Lower leg skin (tissue), 4 donors: ENCODE measurements at regions not wholly inside any gene's neighbourhood (a gene's known extent, or its start where the extent isn't known, plus 50 kb on each side); places are given as distances from the start of the nearest gene placed in this dataset.

ENCODE experiments used
- DNase-seq, 2 donors: peaks; one replicate each; pipeline ENCODE4 v3.0.0-alpha.2; 2019; ENCODE audit warnings: low spot score in 2 of 2
- H3K4me3 ChIP-seq: fragments of 200-600 bp; sonication (generic); 2 replicates; pipeline ENCODE4 v1.5.1; 2017; ENCODE audit warnings: mild to moderate bottlenecking, low read depth; ENCODE audit not compliant: poor library complexity, severe bottlenecking
- CTCF ChIP-seq, 3 donors: fragments of 450-650 bp; IDR thresholded peaks; one replicate each; pipeline ENCODE4 v1.5.1; 2016; ENCODE audit warnings: antibody characterized with exemption in 3 of 3, mild to moderate bottlenecking in 3 of 3, moderate library complexity in 2 of 3
- POLR2A ChIP-seq, 2 donors: fragments of 450-650 bp; IDR thresholded peaks; one replicate each; pipeline ENCODE4 v1.6.1; 2016 to 2017; ENCODE audit warnings: antibody characterized with exemption in 2 of 2, mild to moderate bottlenecking in 1 of 2, moderate library complexity in 1 of 2
- WGBS, 2 donors: methylation state at CpG; one replicate each; pipeline ENCODE4 v1.1.5; 2018; 5-methylcytosine and 5-hydroxymethylcytosine counted together
- intact Hi-C: fragments of 100-400 bp; cut with DNase I; formaldehyde crosslinking; loops from one replicate; pipeline ENCODE4 v1.15.0; 2023; ENCODE audit warnings: low total_unique reads

- 84 to 90% methylated on average over 6 of the region's 6 CpGs for WGBS, 2 donors
- DNase-seq = no peak
- no peak overlapping the region for H3K4me3 ChIP-seq
- intact Hi-C loops = no loop called here
- TF ChIP-seq POLR2A (IDR thresholded peaks at IDR 0.05) = no peak
- no peak for TF ChIP-seq CTCF (IDR thresholded peaks at IDR 0.05)
Measured at GRCh38 chr2:59900728-59901452, 652.6 kb downstream of the BCL11A start.

- intact Hi-C loops = no loop called here
- TF ChIP-seq CTCF (IDR thresholded peaks at IDR 0.05) (no peak), POLR2A (IDR thresholded peaks at IDR 0.05) (no peak)
- DNase-seq = no peak
- 81 to 86% methylated on average over 3 of the region's 3 CpGs for WGBS, 2 donors
- H3K4me3 ChIP-seq = no peak overlapping the region
Measured at GRCh38 chr2:59899692-59900091, 653.8 kb downstream of the BCL11A start.

- intact Hi-C loops = no loop called here
- TF ChIP-seq CTCF (IDR thresholded peaks at IDR 0.05) (no peak), POLR2A (IDR thresholded peaks at IDR 0.05) (no peak)
- no peak for DNase-seq
- WGBS, 2 donors = 56 to 63% methylated on average over 3 of the region's 3 CpGs
- no peak overlapping the region for H3K4me3 ChIP-seq
Measured at GRCh38 chr2:59896499-59897245, 656.8 kb downstream of the BCL11A start.

- TF ChIP-seq POLR2A (IDR thresholded peaks at IDR 0.05) (no peak), CTCF (IDR thresholded peaks at IDR 0.05) (no peak)
- no peak overlapping the region for H3K4me3 ChIP-seq
- no peak for DNase-seq
- WGBS, 2 donors = 70 to 77% methylated on average over 2 of the region's 2 CpGs
- intact Hi-C loops = no loop called here
Measured at GRCh38 chr2:59893612-59894011, 659.8 kb downstream of the BCL11A start.

- WGBS, 2 donors = 83 to 84% methylated on average over 5 of the region's 5 CpGs
- H3K4me3 ChIP-seq = no peak overlapping the region
- no peak for DNase-seq
- TF ChIP-seq POLR2A (IDR thresholded peaks at IDR 0.05) = no peak
- TF ChIP-seq CTCF (IDR thresholded peaks at IDR 0.05) = no peak
- intact Hi-C loops = no loop called here
Measured at GRCh38 chr2:59892398-59892797, 661.1 kb downstream of the BCL11A start.
